PC-9 (cell line): ENCODE measurements at regions not wholly inside any gene's neighbourhood (a gene's known extent, or its start where the extent isn't known, plus 50 kb on each side); places are given as distances from the start of the nearest gene placed in this dataset.

Experiments
- BruUV-seq: library from RNA; stranded (reverse); fragments of 400-500 nt; replicated peaks from 2 replicates; lab custom pipeline; 2021; lab: Mats Ljungman, UMichigan
- CTCF ChIA-PET: fragments of 300-600 bp; sonication (Branson Sonifier 250); formaldehyde crosslinking; loops from one replicate; lab custom pipeline; 2022; ENCODE audit warnings: antibody characterized with exemption; lab: Charles Lee
- POLR2A ChIA-PET: fragments of 300-600 bp; sonication (Branson Sonifier 250); formaldehyde crosslinking; loops from one replicate; lab custom pipeline; 2022; ENCODE audit warnings: antibody characterized with exemption; ENCODE audit not compliant: unreplicated experiment; lab: Charles Lee
- DNase-seq, 2 experiments: peaks; one replicate each; pipeline versions ENCODE4 v3.0.0 to v3.0.0-alpha.2; 2015 to 2022; ENCODE audit warnings: mixed read lengths in 1 of 2
- H2AFZ ChIP-seq: fragments of 200-600 bp; sonication (generic); 2 replicates; pipeline ENCODE4 v1.8.1; 2017; ENCODE audit warnings: antibody characterized with exemption
- H3F3A ChIP-seq: fragments of 200-600 bp; sonication (generic); 2 replicates; pipeline ENCODE4 v1.8.1; 2017; ENCODE audit warnings: antibody characterized with exemption, mild to moderate bottlenecking, low read depth; ENCODE audit not compliant: insufficient read depth
- H3K27ac ChIP-seq: fragments of 200-600 bp; sonication (generic); 2 replicates; pipeline ENCODE4 v1.6.1; 2016; ENCODE audit warnings: mixed run types
- H3K27me3 ChIP-seq: fragments of 200-600 bp; sonication (generic); 2 replicates; pipeline ENCODE4 v1.6.1; 2016; ENCODE audit warnings: low read depth, mixed run types; ENCODE audit not compliant: insufficient read depth
- H3K36me3 ChIP-seq: fragments of 200-600 bp; sonication (generic); 2 replicates; pipeline ENCODE4 v1.6.1; 2016; ENCODE audit warnings: low read depth, mixed run types
- H3K4me1 ChIP-seq: fragments of 200-600 bp; sonication (generic); replicated peaks from 2 replicates; pipeline ENCODE4 v1.6.1; 2016; ENCODE audit warnings: mixed run types; ENCODE audit not compliant: insufficient read depth
- H3K4me2 ChIP-seq: fragments of 200-600 bp; sonication (generic); 2 replicates; pipeline ENCODE4 v1.6.1; 2017; ENCODE audit warnings: mixed run types
- H3K4me3 ChIP-seq: fragments of 200-600 bp; sonication (generic); 2 replicates; pipeline ENCODE4 v1.6.1; 2016; ENCODE audit warnings: mixed run types
- H3K79me2 ChIP-seq: fragments of 200-600 bp; sonication (generic); 2 replicates; pipeline ENCODE4 v1.6.1; 2017; ENCODE audit warnings: low read depth, mixed run types
- H3K9me2 ChIP-seq: fragments of 200-600 bp; sonication (generic); 2 replicates; pipeline ENCODE4 v1.8.1; 2017; ENCODE audit warnings: mild to moderate bottlenecking; ENCODE audit not compliant: insufficient read depth
- H3K9me3 ChIP-seq: fragments of 200-600 bp; sonication (generic); 2 replicates; pipeline ENCODE4 v1.8.1; 2016; ENCODE audit warnings: low read depth; ENCODE audit not compliant: insufficient read depth
- H4K20me1 ChIP-seq: fragments of 200-600 bp; sonication (generic); 2 replicates; pipeline ENCODE4 v1.8.1; 2017; ENCODE audit not compliant: insufficient read depth
- EZH2 ChIP-seq: fragments of 200-600 bp; sonication (generic); IDR thresholded peaks from 2 replicates; pipeline ENCODE4 v1.8.0; 2017; ENCODE audit warnings: antibody characterized with exemption, low read depth
- intact Hi-C: fragments of 100-400 bp; cut with micrococcal nuclease; formaldehyde crosslinking; loops from one replicate; pipeline ENCODE4 v1.10.0; 2022; ENCODE audit not compliant: unreplicated experiment
- TF ChIP-seq, protein P1 (sequence below): fragments of 200-600 bp; sonication (generic); conservative IDR thresholded peaks from 2 replicates; pipeline ENCODE4 v1.6.1; 2017; ENCODE audit warnings: mixed run types, antibody characterized with exemption, mild to moderate bottlenecking, moderate library complexity

- intact Hi-C loops, result loop anchor here (10.0 kb wide), 1 partner anchor 93 kb away; no protein-coding TSS in a partner anchor
- no peaks in the 10 kb centered on the region for H3K9me2 ChIP-seq
- CTCF ChIA-PET, result no interaction called here
Observed at GRCh38 chr20:51972056-51972455, 169.7 kb upstream of the SALL4 start.

DNA sequence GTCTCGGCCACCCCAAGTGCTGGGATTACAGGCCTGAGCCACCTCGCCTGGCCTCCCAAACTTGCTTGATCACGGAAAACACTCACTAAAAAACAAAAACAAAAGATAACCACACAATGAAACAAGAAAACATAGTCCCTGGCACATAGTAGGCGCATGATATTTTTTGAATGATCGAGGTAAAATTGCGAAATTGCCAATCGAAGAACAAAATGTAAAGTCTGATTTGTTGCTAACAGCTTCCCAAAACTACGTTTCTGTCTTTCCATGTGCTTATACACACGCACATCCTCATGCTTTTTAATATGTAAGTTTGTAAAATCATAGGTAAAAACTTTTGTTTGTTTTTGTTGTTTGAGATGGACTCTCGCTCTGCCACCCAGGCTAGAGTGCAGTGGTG is 168.5 kb upstream of the SALL4 start:
- no peak overlapping the region for H3K4me3 ChIP-seq
- no peaks in the 10 kb centered on the region for H3K27me3 ChIP-seq
- H3K79me2 ChIP-seq, result no peaks in the 10 kb centered on the region
- 0 out of 2 replicates have a peak, but pooled peaks cover 5% of the 10 kb centered on the region for H3K4me1 ChIP-seq
- H3K9me3 ChIP-seq, result no peaks in the 10 kb centered on the region
- peaks cover 2% of the 10 kb centered on the region; the same call in 1 of the 2 replicates for H3F3A ChIP-seq
- no peak overlapping the region for H3K4me2 ChIP-seq
- H3K36me3 ChIP-seq, result no peaks in the 10 kb centered on the region
- H3K27ac ChIP-seq, result no peak overlapping the region
- BruUV-seq, result no TSS peak
- intact Hi-C loops, result loop anchor here (10.0 kb wide), 1 partner anchor 94 kb away; no protein-coding TSS in a partner anchor
- POLR2A ChIA-PET, result no interaction called here
- H4K20me1 ChIP-seq, result no peaks in the 10 kb centered on the region
- CTCF ChIA-PET, result no interaction called here
- TF ChIP-seq EZH2, result no peak
- TF ChIP-seq, protein P1, sequence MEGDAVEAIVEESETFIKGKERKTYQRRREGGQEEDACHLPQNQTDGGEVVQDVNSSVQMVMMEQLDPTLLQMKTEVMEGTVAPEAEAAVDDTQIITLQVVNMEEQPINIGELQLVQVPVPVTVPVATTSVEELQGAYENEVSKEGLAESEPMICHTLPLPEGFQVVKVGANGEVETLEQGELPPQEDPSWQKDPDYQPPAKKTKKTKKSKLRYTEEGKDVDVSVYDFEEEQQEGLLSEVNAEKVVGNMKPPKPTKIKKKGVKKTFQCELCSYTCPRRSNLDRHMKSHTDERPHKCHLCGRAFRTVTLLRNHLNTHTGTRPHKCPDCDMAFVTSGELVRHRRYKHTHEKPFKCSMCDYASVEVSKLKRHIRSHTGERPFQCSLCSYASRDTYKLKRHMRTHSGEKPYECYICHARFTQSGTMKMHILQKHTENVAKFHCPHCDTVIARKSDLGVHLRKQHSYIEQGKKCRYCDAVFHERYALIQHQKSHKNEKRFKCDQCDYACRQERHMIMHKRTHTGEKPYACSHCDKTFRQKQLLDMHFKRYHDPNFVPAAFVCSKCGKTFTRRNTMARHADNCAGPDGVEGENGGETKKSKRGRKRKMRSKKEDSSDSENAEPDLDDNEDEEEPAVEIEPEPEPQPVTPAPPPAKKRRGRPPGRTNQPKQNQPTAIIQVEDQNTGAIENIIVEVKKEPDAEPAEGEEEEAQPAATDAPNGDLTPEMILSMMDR, result no peak
- H2AFZ ChIP-seq, result no peak overlapping the region
- no peak for DNase-seq
- H3K9me2 ChIP-seq, result no peaks in the 10 kb centered on the region

More at GRCh38 chr20:51972056-51972455, 169.7 kb upstream of the SALL4 start:
- no peak overlapping the region for H2AFZ ChIP-seq
- H3K27me3 ChIP-seq, result no peaks in the 10 kb centered on the region
- BruUV-seq, result no TSS peak
- H3K36me3 ChIP-seq, result no peaks in the 10 kb centered on the region
- H3K4me3 ChIP-seq, result no peak overlapping the region
- H3K9me3 ChIP-seq, result no peaks in the 10 kb centered on the region
- H3K27ac ChIP-seq, result no peak overlapping the region
- H3K4me2 ChIP-seq, result no peak overlapping the region
- H4K20me1 ChIP-seq, result no peaks in the 10 kb centered on the region
- H3K79me2 ChIP-seq, result no peaks in the 10 kb centered on the region
- POLR2A ChIA-PET, result no interaction called here
- H3F3A ChIP-seq, result no peaks in the 10 kb centered on the region
- TF ChIP-seq, protein P1, result no peak
- TF ChIP-seq EZH2, result no peak
- no peaks in the 10 kb centered on the region for H3K4me1 ChIP-seq
- DNase-seq, result no peak

GRCh38 chr20:51969191-51969590 is 166.9 kb upstream of the SALL4 start:
- no peak overlapping the region for H3K4me2 ChIP-seq
- H3K4me3 ChIP-seq, result no peak overlapping the region
- no TSS peak for BruUV-seq
- TF ChIP-seq EZH2, result no peak
- TF ChIP-seq, protein P1, result no peak
- CTCF ChIA-PET, result no interaction called here
- H3K79me2 ChIP-seq, result no peaks in the 10 kb centered on the region
- DNase-seq, result no peak
- intact Hi-C loops, result no loop called here
- no peaks in the 10 kb centered on the region for H3K36me3 ChIP-seq
- no peaks in the 10 kb centered on the region for H3K27me3 ChIP-seq
- H3K27ac ChIP-seq, result no peak overlapping the region
- no peaks in the 10 kb centered on the region for H3K9me2 ChIP-seq
- H4K20me1 ChIP-seq, result no peaks in the 10 kb centered on the region
- POLR2A ChIA-PET, result no interaction called here
- peaks cover 5% of the 10 kb centered on the region; the same call in 1 of the 2 replicates for H3K4me1 ChIP-seq
- no peak overlapping the region for H2AFZ ChIP-seq
- peaks cover 9% of the 10 kb centered on the region; the same call in 1 of the 2 replicates for H3F3A ChIP-seq
- no peaks in the 10 kb centered on the region for H3K9me3 ChIP-seq
